Stimulated activated CD4-positive, alpha-beta T cell treated with anti-CD3 and anti-CD28 coated beads, Interleukin-12 subunit alpha, Interleukin-12 subunit beta, amount 100 ng/mL, for 24 hours (primary cell): ENCODE measurements at regions not wholly inside any gene's neighbourhood (a gene's known extent, or its start where the extent isn't known, plus 50 kb on each side); places are given as distances from the start of the nearest gene placed in this dataset.

Source experiments
- DNase-seq, 2 experiments: peaks; one replicate each; pipeline ENCODE4 v3.0.0-alpha.2; 2020; ENCODE audit warnings: low read depth in 2 of 2

DNA sequence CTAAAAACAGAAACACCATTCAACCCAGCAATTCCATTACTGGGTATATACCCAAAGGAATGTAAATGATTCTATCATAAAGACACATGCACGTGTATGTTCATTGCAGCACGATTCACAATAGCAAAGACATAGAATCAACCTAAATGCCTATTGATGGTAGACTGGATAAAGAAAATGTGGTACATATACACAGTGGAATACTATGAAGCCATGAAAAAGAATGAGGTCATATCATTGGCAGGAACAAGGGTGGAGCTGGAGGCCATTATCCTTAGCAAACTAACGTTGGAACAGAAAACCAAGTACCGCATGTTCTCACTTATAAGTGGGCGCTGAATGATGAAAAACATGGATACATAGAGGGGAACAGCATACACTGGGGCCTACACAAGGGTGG is 77.2 kb upstream of the MYOCD start:
- no peak for DNase-seq

- no peak for DNase-seq
Measured at GRCh38 chr17:12590417-12590816, 75.3 kb upstream of the MYOCD start.

GRCh38 chr17:12591021-12591735 is 74.5 kb upstream of the MYOCD start:
- DNase-seq, result no peak

GRCh38 chr17:12592941-12593340 is 72.7 kb upstream of the MYOCD start:
- DNase-seq, result no peak

DNA sequence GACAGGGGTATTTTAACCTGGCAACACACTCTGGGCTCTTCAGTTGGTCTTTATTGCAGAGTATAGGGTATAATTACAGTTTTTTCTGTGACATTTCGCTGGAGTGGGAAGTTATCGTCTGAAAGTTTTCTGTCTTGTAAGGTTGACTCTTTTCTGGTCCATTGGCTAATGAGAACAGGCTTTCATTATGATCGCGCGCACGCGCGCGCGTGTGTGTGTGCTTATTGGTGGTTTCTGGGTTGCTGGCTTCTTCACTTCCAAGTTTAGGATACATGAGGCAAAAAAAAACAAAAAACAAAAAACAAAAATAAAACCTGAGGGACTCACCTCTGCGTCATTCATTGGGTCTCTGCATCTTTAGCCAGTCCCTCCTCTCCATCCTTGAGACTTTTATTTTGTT is 68.7 kb upstream of the MYOCD start:
- no peak for DNase-seq

DNA sequence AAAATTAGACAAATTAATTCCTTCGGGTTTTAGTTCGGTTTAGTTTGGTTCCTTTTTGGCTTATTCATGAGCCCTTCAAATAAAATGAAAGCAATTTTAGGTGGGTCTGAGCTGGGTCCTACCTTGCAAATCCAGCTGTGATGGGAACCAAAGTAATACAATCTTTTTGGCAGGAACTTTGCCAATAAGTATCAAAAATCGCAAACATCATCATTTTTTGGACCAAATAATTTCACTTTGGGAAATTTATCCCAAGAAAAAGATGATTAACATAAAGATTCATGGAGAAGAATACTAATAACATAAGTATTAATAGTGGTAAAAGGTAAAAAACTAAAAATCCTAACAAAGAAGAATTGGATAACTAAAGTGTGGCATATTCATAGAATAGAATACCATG is 67.8 kb upstream of the MYOCD start:
- DNase-seq, result no peak

- no peak for DNase-seq
Measured at GRCh38 chr17:12599186-12599920, 66.3 kb upstream of the MYOCD start.

DNA sequence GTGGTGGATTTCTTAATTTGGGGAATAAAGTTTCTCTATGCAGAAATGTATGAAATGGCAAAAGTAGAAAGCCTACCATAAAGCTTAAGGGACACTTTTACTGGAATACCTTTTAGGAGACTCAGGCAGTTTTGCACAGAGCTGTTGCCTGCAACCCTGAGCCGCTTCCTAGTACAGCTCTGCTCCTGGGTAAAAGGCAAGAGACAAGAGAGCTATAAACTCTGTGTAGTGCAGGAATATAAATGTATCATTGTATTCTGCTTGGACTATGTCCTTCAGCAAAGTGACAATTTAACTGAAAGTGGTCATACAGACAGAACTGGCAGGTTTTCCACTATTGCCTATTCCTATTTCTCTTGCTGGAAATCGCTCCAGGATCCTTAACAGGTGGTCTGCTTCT is 65.3 kb upstream of the MYOCD start:
- no peak for DNase-seq

GRCh38 chr17:12603566-12603965 is 62.1 kb upstream of the MYOCD start:
- DNase-seq, result no peak

GRCh38 chr17:12605222-12605621 is 60.5 kb upstream of the MYOCD start:
- no peak for DNase-seq

- DNase-seq, result no peak
Measured at GRCh38 chr17:12613566-12613965, 52.1 kb upstream of the MYOCD start.
